CD4-positive, alpha-beta T cell (primary cell): ENCODE measurements at regions not wholly inside any gene's neighbourhood (a gene's known extent, or its start where the extent isn't known, plus 50 kb on each side); places are given as distances from the start of the nearest gene placed in this dataset.

Experiments used
- ATAC-seq: fragments of 200-7000 bp; cut with Tn5 transposase; one replicate; pipeline ENCODE4 v1.10.0; 2022; ENCODE audit warnings: mild to moderate bottlenecking; ENCODE audit not compliant: poor library complexity
- CTCF ChIA-PET: fragments of 350-600 bp; sonication (Branson Sonifier 250); formaldehyde crosslinking; loops from one replicate; lab custom pipeline; 2021; ENCODE audit warnings: antibody characterized with exemption, inconsistent platforms; lab: Charles Lee
- POLR2A ChIA-PET: fragments of 350-600 bp; sonication (Branson Sonifier 250); formaldehyde crosslinking; loops from one replicate; lab custom pipeline; 2021; ENCODE audit warnings: antibody characterized with exemption, inconsistent platforms; lab: Charles Lee
- DNase-seq, 14 experiments: peaks; one replicate each; pipeline ENCODE4 v3.0.0-alpha.2; 2013 to 2020; ENCODE audit warnings: mixed read lengths in 2 of 14
- H3K27ac ChIP-seq, 2 donors: one replicate each; pipeline versions ENCODE4 v1.5.1 to v1.7.0; 2013; ENCODE audit warnings: low read length in 2 of 2, low read depth in 1 of 2, mild to moderate bottlenecking in 1 of 2
- H3K27me3 ChIP-seq, 2 experiments: 1 replicate in 1 of 2; 2 replicates in 1 of 2; pipeline versions ENCODE4 v1.6.1 to v1.7.0; 2013; ENCODE audit warnings: low read length in 2 of 2, control low read depth in 1 of 2, mild to moderate bottlenecking in 1 of 2, moderate library complexity in 1 of 2; ENCODE audit not compliant: insufficient read depth in 2 of 2, control insufficient read depth in 1 of 2
- H3K36me3 ChIP-seq: one replicate; pipeline ENCODE4 v1.6.1; 2013; ENCODE audit warnings: low read length, control low read depth; ENCODE audit not compliant: insufficient read depth
- H3K4me1 ChIP-seq: one replicate; pipeline ENCODE4 v1.6.1; 2013; ENCODE audit warnings: low read length, control low read depth; ENCODE audit not compliant: insufficient read depth
- H3K4me3 ChIP-seq: one replicate; pipeline ENCODE4 v1.5.1; 2013; ENCODE audit warnings: mild to moderate bottlenecking, low read length, moderate library complexity
- H3K9me3 ChIP-seq, 2 experiments: 1 replicate in 1 of 2; 2 replicates in 1 of 2; pipeline versions ENCODE4 v1.6.1 to v1.7.0; 2013; ENCODE audit warnings: low read length in 2 of 2, mild to moderate bottlenecking in 2 of 2, control low read depth in 1 of 2, moderate library complexity in 1 of 2; ENCODE audit not compliant: control insufficient read depth in 1 of 2, insufficient read depth in 1 of 2
- H3K27ac Mint-ChIP-seq: one replicate; pipeline ENCODE4 v1.8.0; 2020; ENCODE audit warnings: mixed read lengths
- H3K27me3 Mint-ChIP-seq: one replicate; pipeline ENCODE4 v1.8.0; 2021; ENCODE audit warnings: mixed read lengths
- H3K36me3 Mint-ChIP-seq: one replicate; pipeline ENCODE4 v1.8.0; 2021; ENCODE audit warnings: low read depth, mixed read lengths
- H3K4me1 Mint-ChIP-seq: one replicate; pipeline ENCODE4 v1.8.0; 2021; ENCODE audit warnings: low read depth, mixed read lengths
- H3K4me3 Mint-ChIP-seq: one replicate; pipeline ENCODE4 v1.8.0; 2020; ENCODE audit warnings: mild to moderate bottlenecking, mixed read lengths
- H3K9me3 Mint-ChIP-seq: one replicate; pipeline ENCODE4 v1.8.0; 2020; ENCODE audit warnings: mixed read lengths
- CTCF ChIP-seq: fragments of 200-600 bp; IDR thresholded peaks from one replicate; pipeline ENCODE4 v1.8.0; 2022; ENCODE audit warnings: antibody characterized with exemption, mild to moderate bottlenecking
- intact Hi-C, 2 experiments: fragments of 100-400 bp; cut with DNase I in 1 of 2; cut with micrococcal nuclease in 1 of 2; formaldehyde crosslinking; loops; one replicate each; pipeline versions ENCODE4 v1.15.1 to v1.9.0; 2023 to 2025; cut with DNase I, micrococcal nuclease

- peaks cover 0 to 4% of the 10 kb centered on the region in 2 experiments for H3K9me3 ChIP-seq
- Mint-ChIP-seq H3K9me3 (peaks cover 13% of the 10 kb centered on the region), H3K36me3 (no peaks in the 10 kb centered on the region), H3K4me1 (no peaks in the 10 kb centered on the region), H3K27me3 (no peaks in the 10 kb centered on the region), H3K27ac (no peak overlapping the region), H3K4me3 (no peak overlapping the region)
- DNase-seq (no peak), ATAC-seq (no peak)
- ChIA-PET POLR2A (no interaction called here), CTCF (no interaction called here)
- no peaks in the 10 kb centered on the region for H3K27me3 ChIP-seq
- H3K4me3 ChIP-seq: no peak overlapping the region
- no peak for TF ChIP-seq CTCF
- H3K36me3 ChIP-seq: no peaks in the 10 kb centered on the region
- intact Hi-C loops: no loop called here
- H3K27ac ChIP-seq: no peak overlapping the region
- H3K4me1 ChIP-seq: no peaks in the 10 kb centered on the region
Observed at GRCh38 chr20:55830121-55830827, 175.0 kb downstream of the CBLN4 start.

- H3K36me3 ChIP-seq: no peaks in the 10 kb centered on the region
- no peak for TF ChIP-seq CTCF
- ATAC-seq: no peak
- no peak for DNase-seq
- no peak overlapping the region for H3K4me3 ChIP-seq
- Mint-ChIP-seq H3K36me3 (no peaks in the 10 kb centered on the region), H3K4me3 (no peak overlapping the region), H3K27me3 (no peaks in the 10 kb centered on the region), H3K4me1 (no peaks in the 10 kb centered on the region), H3K9me3 (peaks cover 15% of the 10 kb centered on the region), H3K27ac (no peak overlapping the region)
- POLR2A ChIA-PET: no interaction called here
- no peaks in the 10 kb centered on the region for H3K27me3 ChIP-seq
- H3K9me3 ChIP-seq: no peaks in the 10 kb centered on the region
- intact Hi-C loops: no loop called here
- CTCF ChIA-PET: no interaction called here
- no peak overlapping the region for H3K27ac ChIP-seq
- H3K4me1 ChIP-seq: no peaks in the 10 kb centered on the region
Observed at GRCh38 chr20:55805138-55805537, 200.2 kb downstream of the CBLN4 start.

DNA sequence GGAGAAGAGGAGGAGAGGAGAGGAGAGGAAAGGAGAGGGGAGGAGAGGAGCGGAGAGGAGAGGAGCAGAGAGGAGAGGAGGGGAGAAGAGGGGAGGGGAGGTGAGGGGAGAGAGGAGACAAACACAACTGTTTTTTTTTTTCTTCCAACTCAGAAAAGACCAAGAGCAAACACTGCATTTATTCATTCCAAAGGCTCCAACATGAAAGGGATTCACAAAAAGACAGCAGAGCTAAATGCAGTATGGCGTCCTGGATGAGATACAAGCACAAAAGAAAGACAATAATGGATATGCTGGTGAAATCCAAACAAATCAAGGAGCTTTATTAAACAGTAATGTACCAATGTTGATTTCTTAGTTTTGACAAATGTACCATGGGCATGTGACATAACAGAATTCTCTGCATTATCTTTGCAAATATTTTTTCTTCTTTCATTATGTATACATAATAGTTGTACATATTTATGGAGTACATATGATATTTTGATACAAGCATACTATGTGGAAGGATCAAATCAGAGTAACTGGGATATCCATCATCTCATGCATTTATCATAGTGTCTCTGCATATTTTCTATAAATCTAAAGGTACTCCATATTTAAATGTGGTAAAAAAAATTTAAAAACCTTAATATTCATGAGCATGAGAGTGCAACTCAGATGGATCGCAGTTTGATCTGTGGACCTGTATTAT is 204.6 kb downstream of the CBLN4 start:
- H3K36me3 ChIP-seq: no peaks in the 10 kb centered on the region
- H3K4me1 Mint-ChIP-seq: no peaks in the 10 kb centered on the region
- H3K36me3 Mint-ChIP-seq: no peaks in the 10 kb centered on the region
- intact Hi-C loops: no loop called here
- no peak overlapping the region for H3K27ac ChIP-seq
- no peaks in the 10 kb centered on the region for H3K27me3 ChIP-seq
- DNase-seq (no peak), ATAC-seq (no peak)
- H3K4me1 ChIP-seq: no peaks in the 10 kb centered on the region
- no peak overlapping the region for H3K4me3 Mint-ChIP-seq
- no peaks in the 10 kb centered on the region for H3K9me3 ChIP-seq
- CTCF ChIA-PET: no interaction called here
- POLR2A ChIA-PET: no interaction called here
- H3K27me3 Mint-ChIP-seq: no peaks in the 10 kb centered on the region
- H3K9me3 Mint-ChIP-seq: peaks cover 10% of the 10 kb centered on the region
- no peak overlapping the region for H3K27ac Mint-ChIP-seq
- TF ChIP-seq CTCF: no peak
- H3K4me3 ChIP-seq: no peak overlapping the region
